ENCODE measurements at regions not wholly inside any gene's neighbourhood (a gene's known extent, or its start where the extent isn't known, plus 50 kb on each side); places are given as distances from the start of the nearest gene placed in this dataset.

DNA sequence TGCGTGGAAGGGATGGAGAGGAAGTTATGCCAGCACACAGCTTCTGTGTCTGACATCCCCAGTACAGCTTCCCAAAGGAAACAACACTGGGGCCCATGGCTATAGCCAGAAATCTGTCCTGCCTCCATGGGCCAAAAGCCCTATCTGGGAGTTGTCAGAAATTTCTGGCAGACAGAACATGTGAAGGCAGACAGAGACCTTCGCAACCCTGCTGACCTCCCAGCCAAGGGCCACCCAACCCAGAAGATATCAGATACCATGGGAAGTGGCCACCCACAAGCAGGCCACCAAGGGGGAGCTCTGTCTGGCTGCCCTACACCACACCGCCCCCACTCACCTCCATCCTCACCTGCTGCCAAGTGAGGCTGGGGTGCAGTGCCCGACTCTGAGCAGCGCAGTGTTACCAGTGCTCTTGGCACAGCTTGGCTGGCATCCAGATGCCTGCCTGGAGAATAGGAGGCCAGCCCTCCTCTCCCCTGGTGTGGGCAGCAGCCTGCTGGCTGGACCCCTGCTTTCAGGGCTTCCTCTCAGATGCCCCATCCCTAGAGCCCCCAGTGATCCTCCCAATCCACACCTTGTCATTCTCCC is 61.6 kb upstream of the NEURL1B start:
- peak in 3 of 5 donors; percentile 34 to 55 (median 41) for DNase-seq

DNA sequence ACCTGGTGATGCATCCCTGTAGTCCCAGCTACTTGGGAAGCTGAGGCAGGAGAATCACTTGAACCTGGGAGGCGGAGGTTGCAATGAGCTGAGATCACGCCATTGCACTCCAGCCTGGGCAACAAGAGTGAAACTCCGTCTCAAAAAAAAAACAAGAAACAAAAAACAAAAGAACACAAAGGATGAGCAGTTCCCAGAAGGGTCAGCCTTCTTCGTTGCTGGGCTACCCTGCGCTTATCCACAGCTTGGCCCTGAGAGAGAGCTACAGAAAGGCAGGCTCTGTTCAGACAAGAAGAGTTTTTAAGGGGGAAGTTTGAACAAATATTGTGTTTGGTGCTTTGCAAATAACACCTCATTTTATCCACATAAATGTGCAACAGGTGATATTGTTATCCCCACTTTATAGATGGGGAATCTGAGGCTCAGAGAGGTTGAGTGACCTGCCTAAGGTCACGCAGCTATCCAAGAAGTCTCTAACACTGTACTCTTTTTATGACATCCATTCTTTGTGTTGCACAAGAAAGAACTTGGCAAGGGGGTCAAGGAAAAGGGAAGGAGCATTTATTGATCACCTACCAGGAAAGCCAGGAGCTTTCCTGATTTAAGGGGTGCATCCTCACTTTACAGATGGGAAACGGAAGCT is 63.7 kb upstream of the NEURL1B start:
- H3K4me1 ChIP-seq, result peaks cover 0 to 52% (median 19%) of the 10 kb centered on the region in 12 donors

More for the DNA sequence above, 61.6 kb upstream of the NEURL1B start:
- no peak overlapping the region for H3K4me3 ChIP-seq
- no peak overlapping the region for H3K27ac ChIP-seq
- H3K4me1 ChIP-seq, result peaks cover 0 to 67% (median 36%) of the 10 kb centered on the region in 12 donors
- H3K36me3 ChIP-seq, result no peaks in the 10 kb centered on the region
- no peak for ATAC-seq
- 66 to 83% (median 71%) methylated on average over 5 of the region's 5 CpGs for WGBS, 4 donors
- TF ChIP-seq, protein P1, sequence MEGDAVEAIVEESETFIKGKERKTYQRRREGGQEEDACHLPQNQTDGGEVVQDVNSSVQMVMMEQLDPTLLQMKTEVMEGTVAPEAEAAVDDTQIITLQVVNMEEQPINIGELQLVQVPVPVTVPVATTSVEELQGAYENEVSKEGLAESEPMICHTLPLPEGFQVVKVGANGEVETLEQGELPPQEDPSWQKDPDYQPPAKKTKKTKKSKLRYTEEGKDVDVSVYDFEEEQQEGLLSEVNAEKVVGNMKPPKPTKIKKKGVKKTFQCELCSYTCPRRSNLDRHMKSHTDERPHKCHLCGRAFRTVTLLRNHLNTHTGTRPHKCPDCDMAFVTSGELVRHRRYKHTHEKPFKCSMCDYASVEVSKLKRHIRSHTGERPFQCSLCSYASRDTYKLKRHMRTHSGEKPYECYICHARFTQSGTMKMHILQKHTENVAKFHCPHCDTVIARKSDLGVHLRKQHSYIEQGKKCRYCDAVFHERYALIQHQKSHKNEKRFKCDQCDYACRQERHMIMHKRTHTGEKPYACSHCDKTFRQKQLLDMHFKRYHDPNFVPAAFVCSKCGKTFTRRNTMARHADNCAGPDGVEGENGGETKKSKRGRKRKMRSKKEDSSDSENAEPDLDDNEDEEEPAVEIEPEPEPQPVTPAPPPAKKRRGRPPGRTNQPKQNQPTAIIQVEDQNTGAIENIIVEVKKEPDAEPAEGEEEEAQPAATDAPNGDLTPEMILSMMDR (IDR thresholded peaks at IDR 0.05), result no peak
- no peak for TF ChIP-seq POLR2A (IDR thresholded peaks at IDR 0.05)
- no peaks in the 10 kb centered on the region for H3K9me3 ChIP-seq
- intact Hi-C loops (cut with DNase I), result no loop called here
- H3K27me3 ChIP-seq, result no peaks in the 10 kb centered on the region

DNA sequence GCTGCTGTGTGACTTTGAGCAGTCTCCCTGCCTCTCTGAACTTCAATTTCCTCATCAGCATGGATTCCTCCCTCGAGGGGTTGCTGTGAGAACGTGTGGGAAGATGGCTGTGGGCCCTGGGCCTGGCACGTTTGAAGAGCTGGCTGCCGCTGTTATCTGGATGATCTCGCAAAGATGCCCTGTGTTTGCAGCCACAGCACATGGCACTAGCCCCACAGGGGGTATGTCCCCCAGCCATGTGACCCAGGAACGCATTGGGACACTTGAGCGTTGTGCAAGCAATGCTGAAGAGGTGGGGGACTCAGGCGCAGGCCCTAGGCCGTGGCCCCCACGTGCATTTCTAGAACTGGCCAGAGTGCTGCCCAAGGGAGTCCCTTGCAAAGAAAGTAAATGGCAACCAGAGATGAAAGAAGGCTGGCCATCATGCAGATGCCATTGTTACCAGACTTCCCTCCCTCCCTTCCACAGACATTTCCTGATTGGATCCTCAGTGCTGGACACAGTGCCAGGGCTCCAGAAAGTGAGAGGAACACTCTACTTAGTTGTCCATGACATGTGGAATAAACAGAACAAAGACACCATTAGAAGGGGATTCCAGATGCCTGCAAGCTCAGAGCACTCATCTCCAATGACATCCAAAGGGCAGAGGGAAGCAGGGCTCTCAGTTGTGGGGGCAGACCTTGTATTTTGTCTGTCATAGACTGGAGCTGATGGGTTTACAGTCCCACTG is 65.1 kb upstream of the NEURL1B start:
- no peaks in the 10 kb centered on the region for H3K36me3 ChIP-seq
- no peaks in the 10 kb centered on the region for H3K27me3 ChIP-seq
- H3K4me1 ChIP-seq, result peaks cover 0 to 41% (median 15%) of the 10 kb centered on the region in 12 donors
- 81 to 94% (median 88%) methylated on average over 9 to 10 of the region's 10 CpGs for WGBS, 4 donors
- intact Hi-C loops (cut with DNase I), result no loop called here
- H3K27ac ChIP-seq, result no peak overlapping the region
- H3K4me3 ChIP-seq, result no peak overlapping the region
- no peak for TF ChIP-seq POLR2A (IDR thresholded peaks at IDR 0.05)
- TF ChIP-seq, protein P1 (IDR thresholded peaks at IDR 0.05), result no peak
- DNase-seq (peak in 2 of 5 donors; percentile 18 to 46), ATAC-seq (peak in 2 of 4 donors; percentile 12 to 33)
- H3K9me3 ChIP-seq, result no peaks in the 10 kb centered on the region

More for the DNA sequence above, 63.7 kb upstream of the NEURL1B start:
- Histone ChIP-seq H3K27me3 (no peaks in the 10 kb centered on the region), H3K9me3 (no peaks in the 10 kb centered on the region), H3K27ac (no peak overlapping the region), H3K4me3 (no peak overlapping the region), H3K36me3 (no peaks in the 10 kb centered on the region)
- 80 to 89% (median 86%) methylated on average over 7 of the region's 7 CpGs for WGBS, 4 donors
- TF ChIP-seq, protein P1 (IDR thresholded peaks at IDR 0.05), result no peak
- TF ChIP-seq POLR2A (IDR thresholded peaks at IDR 0.05), result no peak
- intact Hi-C loops (cut with DNase I), result no loop called here
- no peak for DNase-seq
- ATAC-seq, result no peak

DNA sequence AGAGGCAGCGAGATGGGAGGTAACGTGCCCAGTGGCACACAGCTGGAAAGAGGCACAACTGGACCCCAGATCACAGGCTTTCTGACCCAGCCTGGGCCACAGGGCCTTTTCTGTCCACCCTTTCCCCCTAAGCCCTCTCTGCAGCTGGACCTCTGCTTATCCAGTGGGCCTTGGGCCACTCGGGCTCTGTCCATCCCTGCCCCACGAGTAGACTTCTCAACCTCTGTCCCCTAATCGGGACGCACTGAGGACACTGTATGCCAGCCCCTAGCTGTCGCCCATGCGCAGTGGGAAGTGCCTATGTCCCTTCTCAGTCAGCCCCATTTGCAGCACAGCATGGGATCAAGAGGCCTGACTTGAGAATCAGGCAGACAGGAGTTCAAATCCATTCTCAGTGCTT is 65.6 kb upstream of the NEURL1B start:
- TF ChIP-seq, protein P1 (IDR thresholded peaks at IDR 0.05), result no peak
- no peak for TF ChIP-seq POLR2A (IDR thresholded peaks at IDR 0.05)
- 85 to 95% (median 92%) methylated on average over 5 to 8 of the region's 8 CpGs for WGBS, 4 donors
- no peak for ATAC-seq
- Histone ChIP-seq H3K4me3 (no peak overlapping the region), H3K36me3 (no peaks in the 10 kb centered on the region), H3K4me1 (peaks cover 0 to 41% (median 15%) of the 10 kb centered on the region in 12 donors), H3K27ac (peak overlapping the region in 7 of 12 donors; percentile 15 to 64 (median 26)), H3K27me3 (no peaks in the 10 kb centered on the region), H3K9me3 (no peaks in the 10 kb centered on the region)
- intact Hi-C loops (cut with DNase I), result no loop called here
- DNase-seq, result peak in 1 of 5 donors; percentile 19
